ENCODE measurements at regions not wholly inside any gene's neighbourhood (a gene's known extent, or its start where the extent isn't known, plus 50 kb on each side); places are given as distances from the start of the nearest gene placed in this dataset.

DNA sequence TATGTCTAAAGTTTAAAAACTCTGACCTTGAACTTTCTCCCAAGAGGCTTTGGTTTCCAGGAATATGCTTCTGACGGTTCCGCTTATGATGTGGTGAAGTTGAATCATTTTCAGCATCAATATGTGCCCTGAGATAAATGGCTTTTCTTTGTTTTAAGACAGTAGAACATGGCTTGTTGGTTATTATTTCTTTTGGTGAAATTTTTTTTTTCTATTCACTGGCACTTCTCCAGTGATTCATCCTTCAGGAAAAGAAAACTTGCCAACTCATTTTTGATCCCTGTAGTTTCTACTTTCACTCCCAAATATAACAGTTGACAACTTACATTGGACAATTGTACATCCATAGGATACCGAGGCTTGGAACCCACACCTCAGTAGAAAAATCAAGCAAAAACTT lies 1301.2 kb upstream of the FLRT2 start:
- no peaks in the 10 kb centered on the region for H3K4me1 Mint-ChIP-seq
- no peaks in the 10 kb centered on the region for H3K27me3 Mint-ChIP-seq
- ATAC-seq (replicated peaks) = no peak
- H3K27ac Mint-ChIP-seq = no peak overlapping the region
- H3K36me3 Mint-ChIP-seq = no peaks in the 10 kb centered on the region
- no peaks in the 10 kb centered on the region for H3K9me3 Mint-ChIP-seq
- no peak for DNase-seq
- H3K4me3 Mint-ChIP-seq = no peak overlapping the region

DNA sequence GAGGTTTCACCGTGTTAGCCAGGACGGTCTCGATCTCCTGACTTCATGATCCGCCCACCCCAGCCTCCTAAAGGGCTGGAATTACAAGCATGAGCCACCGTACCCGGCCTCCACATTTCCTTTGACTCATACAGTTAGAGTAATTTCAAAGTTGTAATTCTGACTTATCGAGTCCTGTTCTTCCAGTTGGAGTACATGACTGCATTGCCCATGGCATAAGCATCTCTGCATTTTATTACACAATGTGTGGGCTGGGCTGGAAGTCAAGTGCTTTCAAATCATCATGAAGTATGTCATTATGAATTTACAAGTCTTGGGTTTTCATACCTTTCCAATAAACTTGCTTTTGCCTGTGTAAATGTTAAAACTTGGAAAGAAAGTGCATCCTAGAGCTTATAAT lies 1295.7 kb upstream of the FLRT2 start:
- ATAC-seq (replicated peaks) (no peak), DNase-seq (no peak)
- Mint-ChIP-seq H3K4me3 (no peak overlapping the region), H3K27ac (no peak overlapping the region), H3K4me1 (no peaks in the 10 kb centered on the region), H3K27me3 (no peaks in the 10 kb centered on the region), H3K36me3 (no peaks in the 10 kb centered on the region), H3K9me3 (peaks cover 0 to 2% of the 10 kb centered on the region in 2 donors)

DNA sequence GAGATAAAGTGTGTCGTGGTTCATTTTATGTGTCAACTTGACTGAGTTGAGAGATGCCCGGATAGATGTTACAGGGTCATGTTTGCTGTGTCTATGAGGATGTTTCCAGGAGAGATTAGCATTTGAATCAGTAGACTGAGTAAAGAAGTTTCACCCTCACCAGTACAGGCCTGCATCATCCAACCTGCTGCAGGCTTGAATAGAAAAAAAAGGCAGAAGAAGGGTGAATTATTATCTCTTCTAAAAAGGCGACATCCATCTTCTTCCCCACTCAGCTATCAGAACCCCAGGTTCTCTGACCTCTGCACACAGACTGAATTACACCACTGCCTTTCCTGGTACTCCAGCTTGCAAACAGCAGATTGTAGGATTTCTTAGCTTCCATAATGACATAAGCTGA lies 1293.7 kb upstream of the FLRT2 start:
- Mint-ChIP-seq H3K9me3 (peaks cover under 1 to 4% of the 10 kb centered on the region in 2 donors), H3K36me3 (no peaks in the 10 kb centered on the region), H3K27me3 (no peaks in the 10 kb centered on the region), H3K4me3 (no peak overlapping the region), H3K27ac (no peak overlapping the region), H3K4me1 (no peaks in the 10 kb centered on the region)
- ATAC-seq (replicated peaks) (no peak), DNase-seq (no peak)

DNA sequence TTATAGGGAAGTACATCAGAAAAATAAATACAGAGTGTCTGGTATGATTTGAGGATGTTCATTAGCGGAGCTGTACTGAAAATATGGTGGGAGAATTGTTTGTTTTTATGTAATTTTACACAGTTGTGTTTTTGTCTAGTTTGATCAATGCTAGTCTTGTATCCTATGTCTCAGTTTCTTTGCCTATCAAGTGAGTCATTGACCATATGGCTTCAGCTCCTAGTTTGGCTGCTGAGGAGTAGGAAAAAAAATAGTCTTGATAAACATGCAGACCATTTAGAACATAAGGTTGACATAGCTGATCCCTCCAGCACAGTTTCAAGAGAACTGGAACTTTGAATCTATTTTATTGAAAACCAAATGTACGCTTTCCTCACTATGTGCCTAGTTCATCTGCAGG lies 1292.1 kb upstream of the FLRT2 start:
- Mint-ChIP-seq H3K4me1 (no peaks in the 10 kb centered on the region), H3K36me3 (no peaks in the 10 kb centered on the region), H3K27me3 (no peaks in the 10 kb centered on the region), H3K27ac (no peak overlapping the region), H3K4me3 (no peak overlapping the region), H3K9me3 (peaks cover 12 to 13% of the 10 kb centered on the region in 2 donors)
- DNase-seq (no peak), ATAC-seq (replicated peaks) (no peak)

DNA sequence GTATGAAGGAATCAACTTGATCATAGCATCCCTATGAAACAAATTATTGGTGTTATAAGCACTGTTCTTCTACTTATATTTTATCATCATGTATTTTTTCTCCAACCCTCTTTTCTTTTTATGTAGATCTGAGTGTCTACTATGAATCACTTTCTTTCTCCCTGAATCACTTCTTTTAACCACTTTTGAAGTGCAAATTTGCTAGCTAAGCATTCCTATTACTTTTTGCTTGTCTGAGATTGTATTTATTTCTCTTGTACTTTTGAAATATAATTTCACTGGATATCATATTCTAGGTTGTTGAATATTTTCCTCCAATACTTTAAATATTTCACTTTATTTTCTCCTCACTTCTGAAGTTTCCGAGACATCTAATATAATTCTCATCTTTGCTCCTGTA lies 1282.3 kb upstream of the FLRT2 start:
- Mint-ChIP-seq H3K9me3 (peaks cover 4 to 12% of the 10 kb centered on the region in 2 donors), H3K4me3 (no peak overlapping the region), H3K27ac (no peak overlapping the region), H3K36me3 (no peaks in the 10 kb centered on the region), H3K4me1 (no peaks in the 10 kb centered on the region), H3K27me3 (no peaks in the 10 kb centered on the region)
- DNase-seq (no peak), ATAC-seq (replicated peaks) (no peak)

DNA sequence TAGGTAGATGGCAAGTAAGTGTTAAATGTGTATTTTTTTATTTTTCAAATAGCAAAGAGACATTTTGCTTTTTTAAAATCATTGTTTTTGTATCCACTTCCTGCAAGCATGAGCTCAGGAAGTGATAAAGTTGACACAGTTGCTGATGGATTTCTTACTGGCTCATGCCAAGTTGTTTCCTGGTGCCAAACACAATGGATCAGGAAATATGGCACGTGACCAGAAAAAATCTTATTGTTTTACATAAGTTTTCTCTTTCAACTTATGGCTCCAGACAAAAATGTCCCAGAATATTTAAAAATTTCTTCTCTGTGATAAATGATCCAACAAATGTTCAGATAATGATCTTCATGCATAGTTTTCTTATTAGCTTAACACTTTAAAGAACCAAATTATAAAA lies 1279.1 kb upstream of the FLRT2 start:
- H3K27ac Mint-ChIP-seq = no peak overlapping the region
- H3K27me3 Mint-ChIP-seq = no peaks in the 10 kb centered on the region
- H3K9me3 Mint-ChIP-seq = no peaks in the 10 kb centered on the region
- ATAC-seq (replicated peaks) (no peak), DNase-seq (no peak)
- no peaks in the 10 kb centered on the region for H3K36me3 Mint-ChIP-seq
- H3K4me3 Mint-ChIP-seq = no peak overlapping the region
- H3K4me1 Mint-ChIP-seq = no peaks in the 10 kb centered on the region

DNA sequence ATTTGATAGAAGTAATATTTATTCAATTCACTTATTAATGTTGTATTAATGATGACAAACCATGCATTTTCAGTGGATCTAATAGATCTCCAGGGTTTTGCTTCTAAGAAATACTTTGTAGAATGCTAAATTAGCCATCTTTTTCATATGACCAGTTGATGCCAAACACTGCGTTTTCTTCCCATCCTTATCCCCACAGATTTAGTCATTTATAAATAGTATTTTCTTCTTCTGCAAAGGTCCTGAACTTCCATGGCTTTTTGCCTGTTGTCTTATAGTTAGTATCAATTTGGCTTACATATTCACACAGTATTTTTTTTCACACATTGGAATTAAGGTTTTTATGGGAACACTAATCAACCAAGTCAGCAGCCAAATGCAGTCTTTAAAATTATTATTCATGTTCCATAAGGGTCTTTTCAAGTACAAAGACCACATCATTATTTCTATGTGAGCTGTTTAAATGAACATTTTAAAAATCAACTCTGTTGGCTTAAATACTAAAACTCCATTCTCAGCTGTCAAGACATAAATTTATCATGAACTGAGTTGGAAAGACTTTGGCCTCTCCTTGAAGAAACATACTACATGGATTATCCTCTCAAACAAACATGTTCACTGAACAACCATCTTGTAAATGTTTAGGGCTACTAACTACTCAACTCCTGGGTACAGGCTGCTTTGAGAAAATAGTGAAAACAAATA lies 1278.4 kb upstream of the FLRT2 start:
- Mint-ChIP-seq H3K27me3 (no peaks in the 10 kb centered on the region), H3K4me1 (no peaks in the 10 kb centered on the region)
- ATAC-seq (replicated peaks) = no peak

DNA sequence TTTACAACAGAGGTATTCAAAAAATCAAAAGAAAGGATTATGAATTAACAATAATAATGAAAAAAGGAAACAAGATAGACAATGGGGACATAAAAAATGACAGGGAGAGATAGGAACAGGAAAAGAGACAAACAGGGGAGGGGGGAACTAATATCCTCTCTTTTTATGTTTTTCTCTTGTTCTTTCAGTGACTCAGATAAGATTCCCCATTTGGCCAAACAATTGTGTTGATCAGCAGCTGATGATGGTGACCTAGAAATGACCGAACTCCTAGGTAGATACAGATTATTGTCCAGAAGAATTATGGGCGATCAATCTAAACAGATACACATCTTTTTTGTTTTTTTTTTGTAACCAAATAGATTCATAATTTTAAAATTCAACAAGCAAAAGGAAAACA lies 1277.2 kb upstream of the FLRT2 start:
- Mint-ChIP-seq H3K4me1 (no peaks in the 10 kb centered on the region), H3K4me3 (no peak overlapping the region), H3K27me3 (no peaks in the 10 kb centered on the region), H3K27ac (no peak overlapping the region), H3K36me3 (no peaks in the 10 kb centered on the region), H3K9me3 (no peaks in the 10 kb centered on the region)
- ATAC-seq (replicated peaks) (no peak), DNase-seq (no peak)

More for the DNA sequence above, 1278.4 kb upstream of the FLRT2 start:
- no peak for DNase-seq
- no peak overlapping the region for H3K27ac Mint-ChIP-seq
- H3K36me3 Mint-ChIP-seq = no peaks in the 10 kb centered on the region
- H3K9me3 Mint-ChIP-seq = no peaks in the 10 kb centered on the region
- no peak overlapping the region for H3K4me3 Mint-ChIP-seq

DNA sequence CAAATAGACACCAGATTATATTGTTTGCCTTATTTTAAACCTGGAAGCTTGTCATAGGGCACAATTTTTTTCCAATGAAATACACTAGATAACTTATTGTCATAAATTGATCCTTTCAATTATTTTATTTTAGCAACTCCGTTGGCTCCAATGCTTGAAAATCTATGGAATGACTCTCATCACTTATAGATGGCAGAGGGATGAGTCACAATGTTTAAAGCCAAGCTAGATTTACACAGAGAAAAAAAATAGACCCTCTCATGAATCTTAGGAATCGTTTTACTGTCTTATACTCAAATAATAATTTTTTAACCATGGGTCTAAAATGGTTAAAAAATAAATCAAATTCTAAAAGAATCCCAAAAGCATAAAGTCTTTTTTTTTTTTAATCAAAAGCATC lies 1276.6 kb upstream of the FLRT2 start:
- Mint-ChIP-seq H3K4me3 (no peak overlapping the region), H3K27me3 (no peaks in the 10 kb centered on the region), H3K9me3 (no peaks in the 10 kb centered on the region), H3K27ac (no peak overlapping the region), H3K4me1 (no peaks in the 10 kb centered on the region), H3K36me3 (no peaks in the 10 kb centered on the region)
- ATAC-seq (replicated peaks) (no peak), DNase-seq (no peak)

DNA sequence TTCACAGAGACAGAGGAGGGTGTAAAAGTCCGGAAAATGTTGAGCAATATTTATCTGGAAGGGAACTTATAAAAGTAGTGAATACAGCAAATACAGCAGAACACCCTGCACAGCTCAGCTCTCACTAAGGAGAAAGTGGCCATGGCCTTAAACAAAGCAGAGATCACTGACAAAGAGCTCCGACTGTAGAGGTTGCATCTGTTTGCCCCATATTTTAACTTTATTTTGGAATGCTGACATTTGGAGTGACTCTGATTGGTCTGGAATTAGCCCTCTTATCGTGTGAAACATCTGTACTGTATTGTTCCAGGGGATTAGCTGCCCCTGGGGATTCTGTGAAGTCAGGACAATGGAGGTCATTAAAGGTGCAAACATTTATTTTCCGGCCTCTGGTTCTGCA lies 1275.7 kb upstream of the FLRT2 start:
- H3K9me3 Mint-ChIP-seq = peaks cover 0 to 2% of the 10 kb centered on the region in 2 donors

DNA sequence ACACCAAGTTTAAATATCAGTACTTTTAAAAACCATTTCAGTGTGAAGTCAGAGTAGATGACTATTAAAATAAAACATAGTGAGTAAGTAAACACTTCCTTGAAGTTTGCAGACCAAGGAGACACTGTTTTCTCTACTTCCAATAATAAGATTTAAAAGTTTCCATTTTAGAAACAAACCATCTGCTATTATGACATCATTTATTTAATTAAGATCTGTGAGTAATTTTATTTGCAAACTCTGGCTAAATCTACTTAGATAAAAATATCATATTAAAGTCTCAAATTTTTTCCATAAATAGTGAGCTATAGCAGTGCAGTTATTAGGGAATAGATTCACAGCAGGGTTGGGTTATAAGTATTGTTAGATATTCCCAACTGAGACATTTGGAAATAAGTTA lies 1267.0 kb upstream of the FLRT2 start:
- Mint-ChIP-seq H3K27ac (no peak overlapping the region), H3K4me1 (no peaks in the 10 kb centered on the region)
- no peak for ATAC-seq (replicated peaks)

More for the DNA sequence above, 1275.7 kb upstream of the FLRT2 start:
- Mint-ChIP-seq H3K4me1 (no peaks in the 10 kb centered on the region), H3K27me3 (no peaks in the 10 kb centered on the region), H3K4me3 (no peak overlapping the region), H3K27ac (no peak overlapping the region), H3K36me3 (no peaks in the 10 kb centered on the region)
- ATAC-seq (replicated peaks) = no peak
- DNase-seq = no peak

DNA sequence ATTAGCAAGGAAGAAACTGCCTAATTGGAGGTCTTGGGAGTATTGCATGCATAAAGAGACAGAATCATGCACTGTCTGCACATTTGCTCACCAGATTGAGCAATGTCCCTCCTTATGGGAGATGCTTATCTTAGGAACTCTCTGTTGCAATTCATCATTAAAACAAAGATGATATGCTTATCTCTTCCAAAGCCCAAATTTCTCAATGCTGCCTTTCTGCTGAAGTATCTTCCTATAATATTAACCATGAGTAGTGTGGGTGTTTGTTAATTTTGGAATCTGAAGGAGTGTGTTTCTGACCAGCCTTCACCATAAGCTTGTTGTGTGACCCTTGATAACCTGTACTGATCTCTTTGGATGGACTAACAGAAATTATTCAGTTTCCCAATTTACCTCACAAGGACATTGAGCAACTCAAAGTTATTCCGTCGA lies 1257.6 kb upstream of the FLRT2 start:
- H3K27ac Mint-ChIP-seq = no peak overlapping the region
- no peaks in the 10 kb centered on the region for H3K27me3 Mint-ChIP-seq
- H3K4me3 Mint-ChIP-seq = no peak overlapping the region
- no peaks in the 10 kb centered on the region for H3K4me1 Mint-ChIP-seq
- no peak for ATAC-seq (replicated peaks)
- peaks cover 0 to 7% of the 10 kb centered on the region in 2 donors for H3K9me3 Mint-ChIP-seq
- no peaks in the 10 kb centered on the region for H3K36me3 Mint-ChIP-seq
- no peak for DNase-seq

More for the DNA sequence above, 1267.0 kb upstream of the FLRT2 start:
- Mint-ChIP-seq H3K9me3 (peaks cover 0 to 2% of the 10 kb centered on the region in 2 donors), H3K27me3 (no peaks in the 10 kb centered on the region), H3K4me3 (no peak overlapping the region), H3K36me3 (no peaks in the 10 kb centered on the region)
- DNase-seq = no peak

DNA sequence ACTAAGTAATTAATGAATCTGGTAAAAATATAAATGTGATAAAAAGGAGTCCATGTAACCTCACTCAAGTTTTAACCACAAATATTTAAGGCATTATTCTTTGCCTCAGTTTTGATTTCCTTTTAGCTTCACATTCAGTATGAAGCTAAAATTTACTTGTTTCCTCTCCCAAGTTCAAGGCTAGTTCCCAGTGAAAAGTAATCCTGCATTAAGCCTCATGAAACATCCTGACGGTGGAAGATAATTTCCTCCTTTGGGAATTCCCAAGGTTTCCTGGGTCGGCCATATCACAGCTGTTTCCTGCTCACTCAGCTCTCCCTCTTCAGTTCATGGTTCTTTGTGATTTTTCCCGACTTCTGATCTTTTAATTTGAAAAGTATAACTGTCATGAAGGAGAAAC lies 1256.8 kb upstream of the FLRT2 start:
- Mint-ChIP-seq H3K9me3 (peaks cover 0 to 7% of the 10 kb centered on the region in 2 donors), H3K4me1 (no peaks in the 10 kb centered on the region), H3K27ac (no peak overlapping the region)

DNA sequence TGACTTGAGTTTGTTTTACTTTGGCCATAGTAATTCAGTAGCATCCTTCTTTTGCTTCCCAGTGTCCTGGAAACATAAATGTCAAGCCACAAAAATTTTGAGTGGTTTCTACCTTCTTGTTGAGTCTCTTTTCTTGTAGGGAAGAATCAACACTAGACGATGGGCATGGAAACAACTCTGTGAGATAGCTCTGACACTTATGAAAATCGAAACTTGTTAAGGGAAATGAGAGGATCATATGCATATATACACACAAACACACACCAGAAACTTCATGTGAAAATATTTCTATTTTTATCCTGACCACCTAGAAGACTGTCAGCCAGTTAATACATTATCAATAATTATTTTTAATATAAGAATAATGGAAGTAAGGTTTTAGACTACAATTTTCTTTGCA lies 1247.3 kb upstream of the FLRT2 start:
- Mint-ChIP-seq H3K27ac (no peak overlapping the region), H3K9me3 (no peaks in the 10 kb centered on the region), H3K4me1 (no peaks in the 10 kb centered on the region), H3K27me3 (no peaks in the 10 kb centered on the region), H3K36me3 (no peaks in the 10 kb centered on the region), H3K4me3 (no peak overlapping the region)
- ATAC-seq (replicated peaks) (no peak), DNase-seq (no peak)

More for the DNA sequence above, 1256.8 kb upstream of the FLRT2 start:
- ATAC-seq (replicated peaks) (no peak), DNase-seq (no peak)
- H3K4me3 Mint-ChIP-seq = no peak overlapping the region
- H3K36me3 Mint-ChIP-seq = no peaks in the 10 kb centered on the region
- no peaks in the 10 kb centered on the region for H3K27me3 Mint-ChIP-seq

DNA sequence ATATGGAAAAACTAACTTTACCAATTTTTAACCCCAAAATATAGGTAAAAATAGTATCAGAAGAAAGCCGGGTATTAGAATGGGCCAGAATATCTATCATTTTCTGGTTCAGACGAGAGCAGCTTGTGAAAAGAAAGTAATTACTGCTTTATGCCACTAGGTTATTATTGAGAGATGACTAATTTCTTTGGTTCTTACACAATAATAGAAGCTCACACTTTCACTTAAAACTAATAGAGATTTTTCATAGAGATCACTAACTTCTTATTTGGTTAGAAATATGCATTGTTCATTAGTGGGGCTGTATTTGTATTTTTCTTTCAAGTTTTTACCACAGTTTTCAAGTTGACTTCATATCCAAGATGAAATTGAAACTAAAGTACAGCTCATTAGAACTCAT lies 1241.2 kb upstream of the FLRT2 start:
- H3K36me3 Mint-ChIP-seq = no peaks in the 10 kb centered on the region
- peaks cover 0 to 3% of the 10 kb centered on the region in 2 donors for H3K9me3 Mint-ChIP-seq
- H3K4me3 Mint-ChIP-seq = no peak overlapping the region
- H3K27ac Mint-ChIP-seq = no peak overlapping the region
- DNase-seq = no peak
- no peak for ATAC-seq (replicated peaks)
- no peaks in the 10 kb centered on the region for H3K4me1 Mint-ChIP-seq
- H3K27me3 Mint-ChIP-seq = no peaks in the 10 kb centered on the region

Data from stimulated activated naive B cell treated with anti-CD40 and anti-IgM and Interleukin-4, amounts not matched to agents 10 μg/mL and 1 μg/mL and 100 μg/mL, for 72 hours (primary cell).